HUES48 (cell line): ENCODE measurements at regions not wholly inside any gene's neighbourhood (a gene's known extent, or its start where the extent isn't known, plus 50 kb on each side); places are given as distances from the start of the nearest gene placed in this dataset.

ENCODE experiments used
- H3K27ac ChIP-seq: one replicate; pipeline ENCODE4 v1.7.0; 2013; ENCODE audit warnings: low read depth, low read length, inconsistent platforms
- H3K27me3 ChIP-seq: 2 replicates; pipeline ENCODE4 v1.6.1; 2013; ENCODE audit warnings: mild to moderate bottlenecking, low read length; ENCODE audit not compliant: control insufficient read depth, insufficient read depth
- H3K36me3 ChIP-seq: 2 replicates; pipeline ENCODE4 v1.6.1; 2013; ENCODE audit warnings: low read length; ENCODE audit not compliant: control insufficient read depth, insufficient read depth
- H3K4me1 ChIP-seq: 2 replicates; pipeline ENCODE4 v1.6.1; 2013; ENCODE audit warnings: mild to moderate bottlenecking, low read length; ENCODE audit not compliant: control insufficient read depth, insufficient read depth
- H3K4me3 ChIP-seq: 2 replicates; pipeline ENCODE4 v1.5.1; 2013; ENCODE audit warnings: mild to moderate bottlenecking, low read depth, low read length
- H3K9ac ChIP-seq: 2 replicates; pipeline ENCODE4 v1.6.1; 2013; ENCODE audit warnings: mild to moderate bottlenecking, low read depth, low read length, moderate library complexity
- H3K9me3 ChIP-seq: 2 replicates; pipeline ENCODE4 v1.6.1; 2013; ENCODE audit warnings: low read length; ENCODE audit not compliant: control insufficient read depth, insufficient read depth

DNA sequence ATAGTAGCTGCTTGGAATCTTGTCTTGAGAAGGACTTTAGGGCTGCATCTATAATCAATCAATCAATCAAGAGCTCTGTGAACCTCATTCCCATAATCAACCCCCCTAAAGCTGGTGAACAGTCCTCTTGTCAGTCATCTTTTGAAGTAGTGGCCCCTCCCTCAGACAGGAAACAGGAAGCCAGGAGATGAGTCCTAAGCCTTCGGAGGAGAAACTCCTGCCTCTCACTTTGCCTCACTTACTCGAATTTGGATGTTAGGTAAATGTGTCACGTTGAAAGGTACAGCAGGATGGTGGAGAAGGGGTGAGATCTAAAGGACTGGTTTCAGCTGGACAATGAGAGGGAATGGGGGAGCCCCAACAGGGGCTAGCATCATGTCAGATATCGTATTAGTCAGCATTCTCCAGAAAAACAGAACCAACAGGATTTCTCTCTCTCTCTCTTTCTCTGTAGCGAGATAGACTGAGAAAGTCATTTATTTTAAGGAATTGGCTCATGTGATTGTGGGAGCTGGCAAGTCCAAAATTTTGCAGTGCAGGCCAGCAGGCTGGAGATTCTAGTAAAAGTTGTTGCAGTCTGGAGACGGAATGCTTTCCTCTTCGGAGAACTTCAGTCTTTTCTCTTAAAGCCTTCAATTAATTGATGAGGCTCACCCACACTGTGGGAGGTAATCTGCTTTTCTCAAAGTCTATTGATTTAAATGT is 144.4 kb upstream of the PWP1 start:
- no peak overlapping the region for H3K9ac ChIP-seq
- H3K27me3 ChIP-seq = no peaks in the 10 kb centered on the region
- no peak overlapping the region for H3K27ac ChIP-seq
- no peaks in the 10 kb centered on the region for H3K36me3 ChIP-seq
- no peaks in the 10 kb centered on the region for H3K4me1 ChIP-seq
- H3K4me3 ChIP-seq = no peak overlapping the region
- H3K9me3 ChIP-seq = no peaks in the 10 kb centered on the region

DNA sequence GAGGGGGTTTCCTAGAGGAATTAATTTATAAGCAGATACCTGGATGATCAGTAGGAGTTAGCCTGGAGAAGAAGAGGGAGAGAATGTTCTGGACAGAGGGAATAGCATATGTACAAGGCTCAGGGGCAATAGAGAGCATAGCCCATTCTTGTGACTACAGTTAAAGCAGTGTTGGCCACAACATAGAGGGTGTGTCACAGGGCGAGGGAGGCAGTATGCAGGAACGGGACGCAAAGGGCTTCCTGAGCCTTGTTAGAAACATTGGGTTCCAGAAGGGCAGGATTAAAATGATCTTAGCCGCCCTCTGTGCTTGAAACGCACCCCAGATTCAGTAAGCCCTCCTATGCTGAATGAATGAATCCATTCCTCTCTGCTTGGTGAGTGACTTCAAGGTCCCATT is 142.2 kb upstream of the PWP1 start:
- no peaks in the 10 kb centered on the region for H3K27me3 ChIP-seq
- H3K36me3 ChIP-seq = no peaks in the 10 kb centered on the region
- H3K4me1 ChIP-seq = no peaks in the 10 kb centered on the region
- H3K9ac ChIP-seq = no peak overlapping the region
- H3K4me3 ChIP-seq = no peak overlapping the region
- H3K9me3 ChIP-seq = no peaks in the 10 kb centered on the region
- no peak overlapping the region for H3K27ac ChIP-seq

DNA sequence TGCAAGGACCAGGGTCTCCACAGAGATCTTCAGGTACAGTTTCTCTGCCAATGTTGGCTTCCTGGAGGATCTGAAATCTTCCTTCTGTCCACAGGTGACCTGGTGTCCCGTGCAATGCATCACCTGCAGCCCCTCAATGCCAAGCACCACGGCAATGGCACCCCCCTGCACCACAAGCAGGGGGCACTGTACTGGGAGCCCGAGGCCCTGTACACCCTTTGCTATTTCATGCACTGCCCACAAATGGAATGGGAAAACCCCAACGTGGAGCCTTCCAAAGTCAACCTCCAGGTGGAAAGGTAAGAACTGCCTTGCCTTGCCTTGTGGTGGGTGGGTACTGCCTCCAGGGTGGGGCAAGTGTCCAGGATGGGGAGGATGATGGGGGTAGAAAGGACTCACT is 141.8 kb upstream of the PWP1 start:
- Histone ChIP-seq H3K36me3 (no peaks in the 10 kb centered on the region), H3K9ac (no peak overlapping the region), H3K4me1 (no peaks in the 10 kb centered on the region), H3K27me3 (no peaks in the 10 kb centered on the region), H3K27ac (no peak overlapping the region), H3K9me3 (no peaks in the 10 kb centered on the region), H3K4me3 (no peak overlapping the region)

DNA sequence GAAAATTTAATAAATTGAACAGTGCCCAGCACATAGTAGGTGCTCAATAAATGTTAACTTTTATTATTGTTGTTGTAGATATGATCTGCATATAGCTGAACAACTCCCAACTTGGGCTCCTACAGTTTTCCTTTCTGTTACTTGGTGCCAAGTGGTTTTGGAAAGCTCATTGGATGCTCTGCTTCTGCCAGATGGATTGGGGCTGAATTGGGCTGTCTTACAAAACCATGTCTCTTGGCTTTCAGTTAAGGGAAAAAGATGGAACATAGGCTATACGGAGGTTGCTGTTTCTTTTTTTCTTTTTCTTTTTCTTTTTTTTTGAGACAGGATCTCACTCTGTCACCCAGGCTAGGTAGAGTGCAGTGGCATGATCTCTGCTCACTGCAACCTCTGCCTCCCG is 140.7 kb upstream of the PWP1 start:
- Histone ChIP-seq H3K4me1 (no peaks in the 10 kb centered on the region), H3K27ac (no peak overlapping the region), H3K9ac (no peak overlapping the region), H3K9me3 (no peaks in the 10 kb centered on the region), H3K4me3 (no peak overlapping the region), H3K36me3 (no peaks in the 10 kb centered on the region), H3K27me3 (no peaks in the 10 kb centered on the region)

DNA sequence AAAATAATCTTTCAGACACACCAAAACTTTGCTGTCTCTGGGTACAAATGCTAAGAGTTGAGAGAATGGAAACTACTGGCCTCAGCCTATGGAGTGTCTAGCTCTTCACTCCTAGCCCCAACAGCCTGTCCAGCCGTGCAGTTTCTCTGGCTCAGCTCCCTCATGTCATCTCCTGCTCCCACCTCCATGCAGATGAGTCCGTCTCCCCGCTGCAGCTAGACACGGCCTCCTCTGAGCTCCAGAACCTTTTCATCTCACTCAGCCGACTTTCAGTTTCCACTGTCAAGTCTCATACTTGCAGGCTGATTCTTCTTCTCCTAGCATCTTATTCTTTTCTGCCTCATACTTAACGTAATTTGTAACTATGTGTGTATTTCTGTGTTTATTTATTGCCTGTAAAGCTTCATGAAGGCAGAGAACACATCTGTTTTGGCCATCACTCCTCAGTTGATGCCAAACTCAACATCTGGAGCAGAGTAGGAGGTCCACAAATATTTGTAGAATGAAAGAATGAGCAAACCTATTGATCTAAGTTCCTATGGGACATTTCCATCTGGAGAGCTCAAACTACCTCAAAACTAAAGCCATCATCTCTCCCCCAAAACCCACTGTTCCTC is 139.8 kb upstream of the PWP1 start:
- Histone ChIP-seq H3K9ac (no peak overlapping the region), H3K27ac (no peak overlapping the region), H3K36me3 (no peaks in the 10 kb centered on the region), H3K4me3 (no peak overlapping the region), H3K4me1 (no peaks in the 10 kb centered on the region), H3K9me3 (no peaks in the 10 kb centered on the region), H3K27me3 (no peaks in the 10 kb centered on the region)

DNA sequence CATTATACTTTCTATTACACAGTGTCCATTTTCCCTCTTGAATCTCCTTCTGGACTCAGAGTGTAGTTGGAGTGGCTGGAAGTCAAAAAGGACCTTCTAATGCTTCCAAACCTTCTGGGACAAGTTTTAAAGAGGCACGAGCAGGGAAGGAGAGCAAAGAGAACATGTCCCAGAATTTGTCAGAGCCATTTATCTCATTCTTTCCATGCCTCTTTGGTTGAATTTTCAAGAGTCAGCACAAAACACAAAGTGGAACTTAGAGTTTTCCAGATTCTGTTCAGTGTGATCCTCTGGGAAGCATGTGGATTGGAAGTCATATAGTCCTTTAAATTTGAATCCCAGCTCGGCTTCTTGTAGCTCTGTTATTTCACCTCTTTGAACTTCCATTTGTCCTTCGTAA is 138.2 kb upstream of the PWP1 start:
- Histone ChIP-seq H3K4me3 (no peak overlapping the region), H3K27me3 (no peaks in the 10 kb centered on the region), H3K9me3 (no peaks in the 10 kb centered on the region), H3K9ac (no peak overlapping the region), H3K27ac (no peak overlapping the region), H3K36me3 (no peaks in the 10 kb centered on the region), H3K4me1 (no peaks in the 10 kb centered on the region)

DNA sequence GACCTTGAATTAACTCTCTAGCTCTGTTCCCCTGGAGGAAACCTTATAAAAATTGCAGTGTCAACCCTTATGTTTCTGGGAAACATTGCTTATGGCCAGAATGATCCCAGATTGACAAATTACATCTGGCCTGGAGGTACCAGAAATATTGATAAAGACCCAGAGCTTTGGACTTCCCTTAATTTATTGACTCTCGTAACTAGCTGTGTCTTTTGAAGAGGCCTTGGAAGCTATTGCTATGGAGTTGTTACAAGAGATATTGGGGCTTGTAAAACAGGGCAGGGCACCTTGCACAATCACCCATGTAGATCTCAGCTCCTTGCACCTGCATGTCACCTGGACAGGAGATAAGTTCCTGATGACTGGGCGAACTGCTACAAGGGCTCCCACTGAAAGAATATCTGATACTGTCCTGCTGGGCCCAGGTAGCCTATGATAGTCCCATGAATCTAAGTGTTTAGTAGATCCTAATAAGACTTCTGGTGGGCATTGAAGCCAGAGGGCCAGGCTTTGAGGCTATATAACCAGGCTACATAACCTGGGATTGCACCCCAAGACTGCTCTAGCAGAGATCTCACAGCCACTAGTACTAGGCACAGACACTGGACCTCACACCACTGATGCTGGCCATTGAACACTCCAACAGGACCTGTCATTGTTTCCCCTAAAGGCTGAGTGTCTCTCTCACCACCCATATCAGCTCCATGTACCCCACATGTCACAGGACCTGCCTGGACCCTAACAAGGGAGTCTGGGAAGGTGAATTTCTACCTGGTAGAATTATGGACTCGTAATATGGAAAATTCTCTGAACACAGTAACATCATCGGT is 135.7 kb upstream of the PWP1 start:
- no peaks in the 10 kb centered on the region for H3K9me3 ChIP-seq
- H3K36me3 ChIP-seq = no peaks in the 10 kb centered on the region
- H3K9ac ChIP-seq = no peak overlapping the region
- no peak overlapping the region for H3K4me3 ChIP-seq
- no peak overlapping the region for H3K27ac ChIP-seq
- H3K4me1 ChIP-seq = no peaks in the 10 kb centered on the region
- H3K27me3 ChIP-seq = no peaks in the 10 kb centered on the region

DNA sequence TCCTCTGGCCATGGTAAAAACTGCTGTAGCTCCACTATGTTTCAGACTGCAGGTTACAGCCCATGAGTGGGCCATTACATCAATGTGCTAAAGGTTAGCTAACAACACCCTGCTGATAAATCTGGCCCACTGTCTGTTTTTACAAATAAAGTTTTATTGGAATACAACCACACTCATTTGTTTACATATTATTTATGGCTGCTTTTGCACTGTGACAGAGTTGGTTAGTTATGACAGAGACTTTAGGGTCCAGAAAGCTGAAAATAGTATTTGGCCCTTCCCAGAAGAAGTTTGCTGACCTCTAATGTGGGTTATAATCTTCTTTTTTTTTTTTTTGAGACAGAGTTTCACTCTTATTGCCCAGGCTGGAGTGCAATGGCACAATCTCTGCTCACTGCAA is 134.2 kb upstream of the PWP1 start:
- Histone ChIP-seq H3K36me3 (no peaks in the 10 kb centered on the region), H3K9ac (no peak overlapping the region), H3K27ac (no peak overlapping the region), H3K4me1 (no peaks in the 10 kb centered on the region), H3K27me3 (no peaks in the 10 kb centered on the region), H3K9me3 (no peaks in the 10 kb centered on the region), H3K4me3 (no peak overlapping the region)

DNA sequence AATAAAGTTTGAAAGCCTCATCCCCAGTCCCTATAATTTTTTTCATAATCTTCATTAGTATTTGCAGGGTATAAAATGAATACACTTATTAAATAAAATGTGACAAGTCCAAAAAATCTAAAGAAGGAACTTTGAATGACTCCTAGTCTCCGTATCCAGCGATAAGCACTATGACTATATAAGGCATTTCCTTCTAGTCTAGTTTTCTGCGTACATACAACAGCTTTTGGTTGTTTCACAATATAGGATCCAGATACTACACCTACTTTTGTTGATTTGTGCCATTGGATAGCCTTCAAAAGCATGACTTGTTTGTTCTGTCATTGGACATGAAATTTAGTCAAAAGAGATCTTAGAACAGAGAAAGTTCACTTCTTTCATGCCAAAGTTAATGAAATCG is 133.3 kb upstream of the PWP1 start:
- no peak overlapping the region for H3K27ac ChIP-seq

DNA sequence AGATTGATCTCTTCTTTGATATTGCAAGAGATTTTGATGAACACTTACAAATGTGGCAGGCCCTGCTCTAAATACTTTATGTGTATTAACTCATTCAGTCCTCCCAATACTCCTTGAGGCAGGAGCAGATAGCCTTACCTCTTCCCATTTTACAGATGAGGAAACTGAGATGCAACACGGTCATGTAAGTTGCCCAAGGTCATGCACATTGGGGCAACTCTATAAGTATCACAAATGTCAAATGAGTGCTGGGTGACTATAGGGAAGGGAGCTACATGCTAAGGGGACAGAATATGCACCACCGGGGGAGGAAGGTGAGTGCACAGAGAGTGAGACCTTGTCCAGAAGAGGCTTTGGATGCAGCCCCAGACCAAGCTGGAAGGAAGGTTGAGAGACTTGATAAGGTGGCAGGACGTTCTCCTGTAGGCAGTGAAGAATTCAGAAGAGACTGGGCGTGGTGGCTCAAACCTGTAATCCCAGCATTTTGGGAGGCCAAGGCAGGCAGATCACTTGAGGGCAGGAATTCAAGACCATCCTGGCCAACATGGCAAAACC is 132.3 kb upstream of the PWP1 start:
- Histone ChIP-seq H3K27me3 (no peaks in the 10 kb centered on the region), H3K9ac (no peak overlapping the region), H3K36me3 (no peaks in the 10 kb centered on the region), H3K27ac (no peak overlapping the region), H3K4me1 (no peaks in the 10 kb centered on the region), H3K9me3 (0 out of 2 replicates have a peak, but pooled peaks cover 5% of the 10 kb centered on the region), H3K4me3 (no peak overlapping the region)

More for the DNA sequence above, 133.3 kb upstream of the PWP1 start:
- no peaks in the 10 kb centered on the region for H3K4me1 ChIP-seq
- H3K9me3 ChIP-seq = 0 out of 2 replicates have a peak, but pooled peaks cover 4% of the 10 kb centered on the region
- H3K9ac ChIP-seq = no peak overlapping the region
- no peaks in the 10 kb centered on the region for H3K36me3 ChIP-seq
- no peaks in the 10 kb centered on the region for H3K27me3 ChIP-seq
- no peak overlapping the region for H3K4me3 ChIP-seq

DNA sequence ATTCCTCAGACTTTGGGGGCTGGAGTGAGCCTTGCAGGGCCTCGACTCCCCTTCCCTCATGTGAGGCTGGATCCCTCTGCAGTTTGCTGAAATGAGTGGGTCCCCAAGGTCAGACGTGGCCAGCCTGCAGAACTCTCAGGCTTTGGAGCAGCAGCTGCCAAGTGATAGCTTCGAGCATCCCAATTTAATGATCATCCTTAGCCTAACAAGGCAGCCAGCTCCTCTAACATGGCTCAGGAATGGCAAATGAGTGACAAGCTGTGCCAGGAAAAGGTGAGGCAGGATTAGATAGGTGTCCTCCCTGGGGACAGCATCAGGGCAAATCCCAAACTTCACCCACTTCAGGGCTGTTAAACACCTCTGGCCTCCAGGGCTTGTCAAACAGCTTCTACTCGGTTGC is 130.7 kb upstream of the PWP1 start:
- Histone ChIP-seq H3K27ac (no peak overlapping the region), H3K9me3 (0 out of 2 replicates have a peak, but pooled peaks cover 5% of the 10 kb centered on the region), H3K9ac (no peak overlapping the region), H3K36me3 (no peaks in the 10 kb centered on the region), H3K4me3 (no peak overlapping the region), H3K27me3 (no peaks in the 10 kb centered on the region), H3K4me1 (no peaks in the 10 kb centered on the region)
